ENCODE measurements at regions not wholly inside any gene's neighbourhood (a gene's known extent, or its start where the extent isn't known, plus 50 kb on each side); places are given as distances from the start of the nearest gene placed in this dataset.

- Histone ChIP-seq H3K27ac (ENCODE audit: poor library complexity, severe bottlenecking) (no peak overlapping the region), H3K4me1 (ENCODE audit: insufficient read depth, poor library complexity, severe bottlenecking) (no peaks in the 10 kb centered on the region), H3K4me3 (ENCODE audit: severe bottlenecking) (no peak overlapping the region), H3K36me3 (ENCODE audit: low read depth) (no peaks in the 10 kb centered on the region), H3K27me3 (ENCODE audit: insufficient read depth, poor library complexity, severe bottlenecking) (no peaks in the 10 kb centered on the region), H3K9me3 (ENCODE audit: severe bottlenecking) (no peaks in the 10 kb centered on the region)
- no peak for TF ChIP-seq CTCF (IDR thresholded peaks at IDR 0.05; ENCODE audit: poor library complexity, severe bottlenecking)
- no peak for DNase-seq (ENCODE audit: low spot score)
- ATAC-seq (ENCODE audit: low read depth) = no peak
Measured at GRCh38 chr1:221641811-221642210, 100.1 kb downstream of the DUSP10 start.

GRCh38 chr1:221643404-221644144, 98.3 kb downstream of the DUSP10 start:
- no peak for DNase-seq (ENCODE audit: low spot score)
- Histone ChIP-seq H3K4me1 (ENCODE audit: insufficient read depth, poor library complexity, severe bottlenecking) (no peaks in the 10 kb centered on the region), H3K4me3 (ENCODE audit: severe bottlenecking) (no peak overlapping the region), H3K9me3 (ENCODE audit: severe bottlenecking) (no peaks in the 10 kb centered on the region), H3K27me3 (ENCODE audit: insufficient read depth, poor library complexity, severe bottlenecking) (no peaks in the 10 kb centered on the region), H3K36me3 (ENCODE audit: low read depth) (no peaks in the 10 kb centered on the region), H3K27ac (ENCODE audit: poor library complexity, severe bottlenecking) (no peak overlapping the region)
- TF ChIP-seq CTCF (IDR thresholded peaks at IDR 0.05; ENCODE audit: poor library complexity, severe bottlenecking) = no peak
- ATAC-seq (ENCODE audit: low read depth) = no peak

GRCh38 chr1:221644145-221644448, 97.8 kb downstream of the DUSP10 start:
- H3K4me3 ChIP-seq (ENCODE audit: severe bottlenecking) = no peak overlapping the region
- no peak for ATAC-seq (ENCODE audit: low read depth)
- H3K9me3 ChIP-seq (ENCODE audit: severe bottlenecking) = no peaks in the 10 kb centered on the region
- TF ChIP-seq CTCF (IDR thresholded peaks at IDR 0.05; ENCODE audit: poor library complexity, severe bottlenecking) = no peak
- H3K27ac ChIP-seq (ENCODE audit: poor library complexity, severe bottlenecking) = no peak overlapping the region
- H3K36me3 ChIP-seq (ENCODE audit: low read depth) = no peaks in the 10 kb centered on the region
- no peak for DNase-seq (ENCODE audit: low spot score)
- H3K4me1 ChIP-seq (ENCODE audit: insufficient read depth, poor library complexity, severe bottlenecking) = no peaks in the 10 kb centered on the region
- H3K27me3 ChIP-seq (ENCODE audit: insufficient read depth, poor library complexity, severe bottlenecking) = no peaks in the 10 kb centered on the region

- Histone ChIP-seq H3K27me3 (ENCODE audit: insufficient read depth, poor library complexity, severe bottlenecking) (no peaks in the 10 kb centered on the region), H3K4me1 (ENCODE audit: insufficient read depth, poor library complexity, severe bottlenecking) (no peaks in the 10 kb centered on the region), H3K27ac (ENCODE audit: poor library complexity, severe bottlenecking) (no peak overlapping the region), H3K9me3 (ENCODE audit: severe bottlenecking) (no peaks in the 10 kb centered on the region), H3K36me3 (ENCODE audit: low read depth) (no peaks in the 10 kb centered on the region), H3K4me3 (ENCODE audit: severe bottlenecking) (no peak overlapping the region)
- DNase-seq (ENCODE audit: low spot score) (no peak), ATAC-seq (ENCODE audit: low read depth) (no peak)
- no peak for TF ChIP-seq CTCF (IDR thresholded peaks at IDR 0.05; ENCODE audit: poor library complexity, severe bottlenecking)
Measured at GRCh38 chr1:221644663-221645258, 97.1 kb downstream of the DUSP10 start.

GRCh38 chr1:221648201-221648600, 93.7 kb downstream of the DUSP10 start:
- Histone ChIP-seq H3K27ac (ENCODE audit: poor library complexity, severe bottlenecking) (no peak overlapping the region), H3K4me3 (ENCODE audit: severe bottlenecking) (no peak overlapping the region), H3K9me3 (ENCODE audit: severe bottlenecking) (no peaks in the 10 kb centered on the region), H3K4me1 (ENCODE audit: insufficient read depth, poor library complexity, severe bottlenecking) (no peaks in the 10 kb centered on the region), H3K36me3 (ENCODE audit: low read depth) (no peaks in the 10 kb centered on the region), H3K27me3 (ENCODE audit: insufficient read depth, poor library complexity, severe bottlenecking) (no peaks in the 10 kb centered on the region)
- no peak for TF ChIP-seq CTCF (IDR thresholded peaks at IDR 0.05; ENCODE audit: poor library complexity, severe bottlenecking)
- DNase-seq (ENCODE audit: low spot score) (no peak), ATAC-seq (ENCODE audit: low read depth) (no peak)

All from RWPE2 (cell line).